ENCODE measurements at regions not wholly inside any gene's neighbourhood (a gene's known extent, or its start where the extent isn't known, plus 50 kb on each side); places are given as distances from the start of the nearest gene placed in this dataset.

GRCh38 chr13:91141543-91142061, 205.9 kb upstream of the MIR17HG start:
- DNase-seq = no peak

GRCh38 chr13:91142572-91142971, 204.9 kb upstream of the MIR17HG start:
- DNase-seq = peak; percentile 92

DNA sequence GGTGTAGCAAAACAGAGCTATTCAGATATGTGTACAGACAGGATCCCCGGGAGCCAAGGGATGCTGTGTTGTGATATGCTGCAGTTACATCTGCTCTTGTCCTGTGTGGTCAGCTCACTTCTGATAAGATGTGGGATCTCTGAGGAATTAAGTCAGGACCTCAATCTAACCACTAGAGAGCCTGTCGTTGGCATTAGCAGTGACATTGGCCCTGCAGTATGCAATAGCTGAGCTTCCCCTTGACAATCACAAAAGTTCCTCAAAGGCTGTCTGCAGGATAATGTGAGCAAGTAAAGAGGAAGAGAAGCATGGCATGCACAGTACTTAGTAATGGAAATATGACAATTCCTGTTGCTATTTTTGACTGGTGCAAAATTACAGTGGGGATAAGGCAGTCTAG, 203.4 kb upstream of the MIR17HG start:
- no peak for DNase-seq

DNA sequence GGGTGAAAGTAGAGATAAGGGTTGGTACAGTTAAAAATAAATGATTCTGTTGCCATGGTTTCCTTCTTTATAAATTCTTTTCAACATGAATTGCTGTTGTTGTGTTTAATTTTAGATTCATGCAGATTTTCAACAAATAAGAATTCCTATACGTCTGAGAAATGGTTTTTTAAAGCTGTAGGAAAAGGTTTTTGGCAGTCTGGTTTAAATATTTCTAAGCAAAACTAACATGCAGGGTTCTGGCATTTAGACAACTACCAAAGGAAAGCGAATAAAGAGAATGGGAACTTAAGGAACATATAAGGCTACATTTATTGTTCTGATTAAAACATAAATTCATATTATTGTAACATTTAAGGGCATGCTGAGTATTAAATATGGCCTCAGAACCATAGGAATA, 203.0 kb upstream of the MIR17HG start:
- no peak for DNase-seq

DNA sequence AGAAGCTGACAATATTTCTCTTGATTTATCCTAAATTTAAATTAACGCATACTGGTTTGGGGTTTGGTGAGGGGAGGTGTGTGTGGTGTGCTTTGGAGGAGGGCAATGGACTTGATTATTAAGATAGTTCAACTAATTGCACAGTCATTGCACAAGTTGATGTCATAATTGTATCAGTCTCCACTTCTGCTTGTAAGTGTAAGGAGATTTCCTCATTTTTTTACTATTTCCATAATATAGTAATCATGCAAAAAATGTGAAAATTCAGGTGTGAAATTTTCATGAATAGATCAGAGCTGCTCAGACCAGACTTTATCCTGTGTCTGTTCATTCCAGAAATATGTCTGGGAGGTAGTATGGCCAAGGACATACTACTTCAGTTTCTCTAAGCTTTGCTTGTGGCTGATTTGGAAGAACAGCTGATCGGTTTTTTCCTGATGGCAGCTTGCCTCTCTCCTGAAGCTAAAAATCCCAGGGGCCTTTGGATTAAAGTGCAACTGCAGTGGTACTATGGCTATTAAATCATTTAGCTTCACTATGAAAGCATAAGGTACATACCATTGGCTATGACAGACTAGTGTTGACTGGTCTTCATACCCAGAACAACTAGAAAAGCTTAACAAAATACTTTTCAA, 201.8 kb upstream of the MIR17HG start:
- DNase-seq = no peak

DNA sequence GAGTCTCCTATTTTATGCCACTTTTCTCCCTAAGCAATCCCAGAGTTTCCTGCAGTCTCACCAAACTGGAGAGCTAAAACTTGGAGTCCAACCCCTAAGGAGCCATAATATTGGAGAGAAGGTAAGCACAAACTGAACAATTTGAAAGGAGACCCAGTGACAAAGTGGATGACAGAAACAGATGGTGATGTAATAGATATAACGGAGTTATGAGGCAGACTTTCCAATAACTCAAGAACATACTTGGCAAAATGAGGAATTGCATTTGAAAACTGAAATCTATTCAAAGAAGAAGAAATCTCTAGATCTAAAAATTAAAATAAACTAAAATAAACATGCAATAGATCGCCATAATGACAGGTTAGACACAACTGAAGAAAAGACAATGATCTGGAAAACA, 200.9 kb upstream of the MIR17HG start:
- DNase-seq = no peak

- DNase-seq = no peak
These were observed 199.4 kb upstream of the MIR17HG start for GRCh38 chr13:91148098-91148497.

GRCh38 chr13:91151921-91152320, 195.6 kb upstream of the MIR17HG start:
- no peak for DNase-seq

- no peak for DNase-seq
These were observed 194.1 kb upstream of the MIR17HG start for GRCh38 chr13:91153372-91153771.

GRCh38 chr13:91154558-91155353, 192.7 kb upstream of the MIR17HG start:
- DNase-seq = no peak

GRCh38 chr13:91155512-91156114, 191.9 kb upstream of the MIR17HG start:
- no peak for DNase-seq

GRCh38 chr13:91157273-91158016, 190.0 kb upstream of the MIR17HG start:
- no peak for DNase-seq

DNA sequence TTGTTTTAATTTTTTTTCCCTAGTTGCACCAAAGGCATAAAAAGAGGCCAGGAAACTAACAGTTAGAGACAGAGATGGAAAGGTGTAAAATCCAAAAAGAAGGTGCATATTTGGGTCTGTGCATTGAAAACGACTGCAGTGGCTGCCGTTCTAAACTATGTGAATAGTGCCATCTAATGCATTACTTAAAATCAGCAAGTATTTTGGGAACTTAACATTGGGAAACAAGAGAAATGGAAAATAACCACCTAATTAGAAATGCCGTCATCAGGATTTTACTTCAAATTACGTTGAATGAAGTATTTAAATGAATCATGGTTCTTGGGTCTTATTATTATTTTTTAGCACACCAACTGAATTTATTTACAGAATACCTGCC, 189.5 kb upstream of the MIR17HG start:
- no peak for DNase-seq

DNA sequence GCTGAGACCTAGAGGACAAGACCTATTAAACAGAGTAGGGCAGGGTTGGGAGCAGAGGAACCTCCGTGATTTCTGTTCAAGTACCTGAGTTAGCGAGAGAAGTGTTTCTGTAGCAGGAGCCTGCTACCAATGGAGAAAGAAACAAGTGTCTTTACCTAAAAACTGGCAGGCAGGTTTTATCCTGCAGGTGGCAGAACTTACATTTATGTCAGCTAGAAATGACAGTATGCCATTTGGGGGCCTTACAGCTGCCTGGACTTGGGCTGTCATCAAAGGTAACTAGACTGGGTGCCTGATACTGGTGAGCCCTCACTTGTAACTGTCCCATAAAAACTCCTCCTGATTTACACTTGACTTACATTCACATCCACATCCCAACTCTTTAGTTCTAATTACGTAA, 185.3 kb upstream of the MIR17HG start:
- DNase-seq = no peak

DNA sequence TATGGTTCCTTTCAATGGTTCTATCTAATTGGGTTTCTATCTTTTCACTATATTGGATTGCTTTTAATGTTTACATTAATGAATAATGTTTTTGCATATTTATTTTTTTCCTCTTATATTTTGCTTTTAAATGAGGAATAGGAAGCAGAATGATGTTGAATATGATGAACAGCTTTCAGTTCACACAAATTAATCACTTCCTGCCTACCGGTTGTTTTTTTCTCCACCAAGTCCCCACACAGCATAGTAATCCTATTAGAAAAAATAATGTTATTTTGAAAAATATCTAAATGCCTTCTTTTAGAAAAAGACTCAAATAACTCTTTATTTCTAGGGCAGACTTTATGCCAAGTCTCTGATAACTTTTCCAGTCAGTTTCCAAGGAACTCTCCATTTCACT, 184.9 kb upstream of the MIR17HG start:
- DNase-seq = no peak

DNA sequence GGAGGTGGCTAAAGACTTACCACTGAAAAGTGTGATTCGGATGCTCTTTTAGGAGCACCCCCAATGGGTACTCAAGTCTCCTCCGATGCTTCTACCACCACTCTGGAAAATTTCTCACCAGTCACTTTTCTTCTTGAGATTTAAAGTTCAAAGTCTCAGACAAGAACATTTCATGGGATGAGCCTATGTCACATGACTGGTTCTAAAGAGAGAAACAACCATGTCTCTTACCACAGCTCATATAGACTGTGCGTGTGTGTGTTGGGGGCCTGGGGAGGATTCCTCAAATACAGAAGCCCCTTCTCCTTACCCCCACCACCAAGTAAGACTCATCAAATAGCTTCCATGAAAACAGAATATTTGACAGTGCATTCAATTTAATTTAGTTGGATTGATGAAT, 181.7 kb upstream of the MIR17HG start:
- no peak for DNase-seq

DNA sequence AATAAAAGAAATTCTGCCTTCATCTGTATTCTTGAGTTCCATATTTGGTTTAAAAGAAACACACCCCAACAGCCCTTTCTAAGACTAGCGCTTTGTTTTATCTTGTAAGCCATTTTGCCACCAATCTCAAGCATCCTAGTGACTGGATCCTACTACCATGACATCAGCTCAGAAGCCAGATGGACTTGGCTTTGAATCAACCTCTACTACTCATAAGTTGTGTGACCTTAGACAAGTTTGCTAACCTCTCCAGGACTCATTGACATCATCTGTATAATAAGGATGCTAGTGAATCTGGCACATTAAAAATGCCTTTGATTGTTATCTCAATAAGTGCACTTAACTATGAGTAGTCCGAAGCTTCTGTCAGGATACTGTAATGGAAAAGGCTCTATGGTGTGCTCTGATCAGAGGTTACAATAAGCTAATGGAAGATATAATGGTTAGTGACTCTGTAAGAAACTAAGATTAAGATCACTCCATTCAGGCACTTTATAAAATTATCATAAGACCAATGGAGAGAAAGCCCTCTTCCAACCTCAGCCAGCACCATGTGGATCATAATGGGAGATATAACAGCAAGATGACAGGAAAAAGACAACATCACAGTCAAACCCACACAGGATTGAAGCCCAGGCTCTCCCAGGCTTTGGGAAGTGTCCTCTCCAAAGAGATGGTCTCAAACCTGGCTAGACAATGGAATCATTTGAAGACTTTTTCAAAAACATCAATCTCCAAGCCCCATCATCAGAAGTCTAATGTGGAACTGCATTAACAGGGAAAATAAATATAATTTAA, 180.6 kb upstream of the MIR17HG start:
- no peak for DNase-seq

GRCh38 chr13:91167706-91168385, 179.6 kb upstream of the MIR17HG start:
- no peak for DNase-seq

DNA sequence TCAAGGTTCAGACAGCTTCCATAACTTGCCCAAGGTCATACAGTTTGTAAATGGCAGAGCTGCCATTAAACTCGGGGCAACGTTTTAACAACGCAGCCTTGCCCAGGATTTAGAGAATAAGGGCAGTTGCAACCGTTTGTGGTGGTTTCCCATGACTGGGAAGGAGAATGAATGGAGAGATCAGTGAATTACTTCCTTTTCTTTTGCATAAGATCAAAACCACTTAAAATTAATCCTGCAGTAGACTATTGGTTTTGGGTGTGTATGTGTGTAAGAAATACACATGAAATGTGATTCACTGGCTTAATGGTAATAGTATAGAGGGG, 179.1 kb upstream of the MIR17HG start:
- DNase-seq = no peak

GRCh38 chr13:91169321-91170050, 178.0 kb upstream of the MIR17HG start:
- no peak for DNase-seq

DNA sequence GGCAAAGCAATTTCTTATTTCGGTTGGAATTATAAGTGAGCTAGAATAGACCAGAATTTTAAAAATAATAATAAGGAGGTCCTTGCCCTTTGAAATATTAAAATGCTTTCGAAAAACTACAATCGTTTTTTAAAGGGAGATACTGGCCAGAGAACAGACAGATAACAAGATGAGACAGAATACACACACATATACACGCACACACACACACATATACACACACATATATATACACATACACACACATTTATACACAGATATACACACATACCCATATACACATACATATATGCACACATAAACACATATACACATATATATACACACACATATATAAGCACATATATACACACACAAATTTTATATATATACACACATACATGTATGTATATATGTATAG, 175.3 kb upstream of the MIR17HG start:
- DNase-seq = no peak
